ENCODE measurements at regions not wholly inside any gene's neighbourhood (a gene's known extent, or its start where the extent isn't known, plus 50 kb on each side); places are given as distances from the start of the nearest gene placed in this dataset.
A peak's percentile ranks its signal among the peaks of the same experiment; 100 is the strongest.
"Not testable (repeated sequence)": the region's sequence is repeated elsewhere in the genome, so short reads cannot be mapped to it uniquely, and the experiment has no call there.

- DNase-seq (ENCODE audit: low read depth in 1 of 2, low spot score in 1 of 2) = peak in 1 of 2 experiments; percentile 22
Observed at GRCh38 chr1:99374109-99374508, 109.8 kb downstream of the PLPPR4 start.

DNA sequence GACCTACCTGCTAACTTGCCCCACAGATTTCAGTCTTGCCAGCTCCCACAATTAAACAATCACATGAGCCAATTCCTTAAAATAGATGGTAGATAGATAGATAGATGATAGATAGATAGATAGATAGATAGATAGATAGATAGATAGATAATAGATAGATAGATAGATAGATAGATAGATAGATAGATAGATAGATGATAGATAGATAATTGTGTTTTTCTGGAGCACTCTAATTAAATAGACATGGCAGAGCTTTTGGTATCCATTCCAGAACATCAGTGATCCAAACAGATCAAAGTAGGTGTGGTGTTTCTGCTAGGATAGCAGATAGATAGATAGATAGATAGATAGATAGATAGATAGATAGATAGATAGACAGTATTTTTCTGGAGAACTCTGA, 110.4 kb downstream of the PLPPR4 start:
- not testable (repeated sequence) for DNase-seq (ENCODE audit: low read depth in 1 of 2, low spot score in 1 of 2); H3K27me3 ChIP-seq (ENCODE audit: insufficient read depth, poor library complexity, severe bottlenecking); H3K4me3 ChIP-seq (replicated peaks; ENCODE audit: insufficient read depth, low read length); H3K27ac ChIP-seq (replicated peaks)

More at GRCh38 chr1:99374109-99374508, 109.8 kb downstream of the PLPPR4 start:
- Histone ChIP-seq H3K27ac (replicated peaks) (no peak overlapping the region), H3K27me3 (ENCODE audit: insufficient read depth, poor library complexity, severe bottlenecking) (no peaks in the 10 kb centered on the region), H3K4me3 (replicated peaks; ENCODE audit: insufficient read depth, low read length) (peak overlapping the region; percentile 4; the same call in 1 of the 2 replicates)
- TF ChIP-seq, protein P1, sequence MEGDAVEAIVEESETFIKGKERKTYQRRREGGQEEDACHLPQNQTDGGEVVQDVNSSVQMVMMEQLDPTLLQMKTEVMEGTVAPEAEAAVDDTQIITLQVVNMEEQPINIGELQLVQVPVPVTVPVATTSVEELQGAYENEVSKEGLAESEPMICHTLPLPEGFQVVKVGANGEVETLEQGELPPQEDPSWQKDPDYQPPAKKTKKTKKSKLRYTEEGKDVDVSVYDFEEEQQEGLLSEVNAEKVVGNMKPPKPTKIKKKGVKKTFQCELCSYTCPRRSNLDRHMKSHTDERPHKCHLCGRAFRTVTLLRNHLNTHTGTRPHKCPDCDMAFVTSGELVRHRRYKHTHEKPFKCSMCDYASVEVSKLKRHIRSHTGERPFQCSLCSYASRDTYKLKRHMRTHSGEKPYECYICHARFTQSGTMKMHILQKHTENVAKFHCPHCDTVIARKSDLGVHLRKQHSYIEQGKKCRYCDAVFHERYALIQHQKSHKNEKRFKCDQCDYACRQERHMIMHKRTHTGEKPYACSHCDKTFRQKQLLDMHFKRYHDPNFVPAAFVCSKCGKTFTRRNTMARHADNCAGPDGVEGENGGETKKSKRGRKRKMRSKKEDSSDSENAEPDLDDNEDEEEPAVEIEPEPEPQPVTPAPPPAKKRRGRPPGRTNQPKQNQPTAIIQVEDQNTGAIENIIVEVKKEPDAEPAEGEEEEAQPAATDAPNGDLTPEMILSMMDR (IDR thresholded peaks at IDR 0.05; ENCODE audit: insufficient read depth, low read length) = no peak
- TF ChIP-seq GABPA (IDR thresholded peaks at IDR 0.05; ENCODE audit: low read depth) (no peak), SPI1 (IDR thresholded peaks at IDR 0.05; ENCODE audit: borderline replicate concordance, low read depth) (no peak), POLR2AphosphoS5 (IDR thresholded peaks at IDR 0.05; ENCODE audit: low read depth) (no peak)
- TF ChIP-seq, protein P2, sequence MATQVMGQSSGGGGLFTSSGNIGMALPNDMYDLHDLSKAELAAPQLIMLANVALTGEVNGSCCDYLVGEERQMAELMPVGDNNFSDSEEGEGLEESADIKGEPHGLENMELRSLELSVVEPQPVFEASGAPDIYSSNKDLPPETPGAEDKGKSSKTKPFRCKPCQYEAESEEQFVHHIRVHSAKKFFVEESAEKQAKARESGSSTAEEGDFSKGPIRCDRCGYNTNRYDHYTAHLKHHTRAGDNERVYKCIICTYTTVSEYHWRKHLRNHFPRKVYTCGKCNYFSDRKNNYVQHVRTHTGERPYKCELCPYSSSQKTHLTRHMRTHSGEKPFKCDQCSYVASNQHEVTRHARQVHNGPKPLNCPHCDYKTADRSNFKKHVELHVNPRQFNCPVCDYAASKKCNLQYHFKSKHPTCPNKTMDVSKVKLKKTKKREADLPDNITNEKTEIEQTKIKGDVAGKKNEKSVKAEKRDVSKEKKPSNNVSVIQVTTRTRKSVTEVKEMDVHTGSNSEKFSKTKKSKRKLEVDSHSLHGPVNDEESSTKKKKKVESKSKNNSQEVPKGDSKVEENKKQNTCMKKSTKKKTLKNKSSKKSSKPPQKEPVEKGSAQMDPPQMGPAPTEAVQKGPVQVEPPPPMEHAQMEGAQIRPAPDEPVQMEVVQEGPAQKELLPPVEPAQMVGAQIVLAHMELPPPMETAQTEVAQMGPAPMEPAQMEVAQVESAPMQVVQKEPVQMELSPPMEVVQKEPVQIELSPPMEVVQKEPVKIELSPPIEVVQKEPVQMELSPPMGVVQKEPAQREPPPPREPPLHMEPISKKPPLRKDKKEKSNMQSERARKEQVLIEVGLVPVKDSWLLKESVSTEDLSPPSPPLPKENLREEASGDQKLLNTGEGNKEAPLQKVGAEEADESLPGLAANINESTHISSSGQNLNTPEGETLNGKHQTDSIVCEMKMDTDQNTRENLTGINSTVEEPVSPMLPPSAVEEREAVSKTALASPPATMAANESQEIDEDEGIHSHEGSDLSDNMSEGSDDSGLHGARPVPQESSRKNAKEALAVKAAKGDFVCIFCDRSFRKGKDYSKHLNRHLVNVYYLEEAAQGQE (IDR thresholded peaks at IDR 0.05; ENCODE audit: insufficient replicate concordance, low read depth) = no peak

GRCh38 chr1:99384021-99384420, 119.7 kb downstream of the PLPPR4 start:
- TF ChIP-seq GABPA (IDR thresholded peaks at IDR 0.05; ENCODE audit: low read depth) = no peak
- no peak for TF ChIP-seq POLR2AphosphoS5 (IDR thresholded peaks at IDR 0.05; ENCODE audit: low read depth)
- no peaks in the 10 kb centered on the region for H3K27me3 ChIP-seq (ENCODE audit: insufficient read depth, poor library complexity, severe bottlenecking)
- no peak overlapping the region for H3K4me3 ChIP-seq (replicated peaks; ENCODE audit: insufficient read depth, low read length)
- no peak for DNase-seq (ENCODE audit: low read depth in 1 of 2, low spot score in 1 of 2)
- H3K27ac ChIP-seq (replicated peaks) = no peak overlapping the region

GRCh38 chr1:99385852-99386251, 121.6 kb downstream of the PLPPR4 start:
- H3K4me3 ChIP-seq (replicated peaks; ENCODE audit: insufficient read depth, low read length) = no peak overlapping the region
- H3K27me3 ChIP-seq (ENCODE audit: insufficient read depth, poor library complexity, severe bottlenecking) = no peaks in the 10 kb centered on the region
- no peak for DNase-seq (ENCODE audit: low read depth in 1 of 2, low spot score in 1 of 2)
- TF ChIP-seq SPI1 (IDR thresholded peaks at IDR 0.05; ENCODE audit: borderline replicate concordance, low read depth) (no peak), GABPA (IDR thresholded peaks at IDR 0.05; ENCODE audit: low read depth) (no peak), POLR2AphosphoS5 (IDR thresholded peaks at IDR 0.05; ENCODE audit: low read depth) (no peak)
- TF ChIP-seq, protein P1 (IDR thresholded peaks at IDR 0.05; ENCODE audit: insufficient read depth, low read length) = no peak
- TF ChIP-seq, protein P2 (IDR thresholded peaks at IDR 0.05; ENCODE audit: insufficient replicate concordance, low read depth) = no peak
- H3K27ac ChIP-seq (replicated peaks) = no peak overlapping the region

DNA sequence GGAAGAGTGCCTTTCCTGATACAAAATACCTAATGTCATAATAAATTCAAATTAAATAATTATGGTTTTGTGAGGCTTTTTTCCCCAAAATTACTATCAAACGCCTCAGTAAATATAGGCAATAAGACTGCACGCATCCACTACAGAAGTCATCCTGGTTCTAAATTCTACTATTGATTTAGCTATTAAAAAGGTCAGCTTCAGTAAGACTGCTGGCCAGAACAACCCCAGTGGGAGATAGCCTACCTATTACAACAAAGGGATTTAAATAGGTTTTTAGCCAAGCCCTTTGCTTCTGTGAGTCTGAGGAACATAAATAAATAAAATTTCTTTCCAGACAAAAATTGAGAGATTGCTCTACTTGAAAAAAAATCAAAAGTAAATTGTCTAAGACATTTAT, 132.1 kb downstream of the PLPPR4 start:
- H3K27me3 ChIP-seq (ENCODE audit: insufficient read depth, poor library complexity, severe bottlenecking) = no peaks in the 10 kb centered on the region
- H3K4me3 ChIP-seq (replicated peaks; ENCODE audit: insufficient read depth, low read length) = no peak overlapping the region
- TF ChIP-seq SPI1 (IDR thresholded peaks at IDR 0.05; ENCODE audit: borderline replicate concordance, low read depth) = no peak
- no peak for TF ChIP-seq GABPA (IDR thresholded peaks at IDR 0.05; ENCODE audit: low read depth)
- no peak for TF ChIP-seq POLR2AphosphoS5 (IDR thresholded peaks at IDR 0.05; ENCODE audit: low read depth)
- TF ChIP-seq, protein P2 (IDR thresholded peaks at IDR 0.05; ENCODE audit: insufficient replicate concordance, low read depth) = no peak
- TF ChIP-seq, protein P1 (IDR thresholded peaks at IDR 0.05; ENCODE audit: insufficient read depth, low read length) = no peak
- no peak overlapping the region for H3K27ac ChIP-seq (replicated peaks)
- DNase-seq (ENCODE audit: low read depth in 1 of 2, low spot score in 1 of 2) = no peak

Data from HL-60 (cell line).